Esophagus squamous epithelium (tissue), 4 donors: ENCODE measurements at regions not wholly inside any gene's neighbourhood (a gene's known extent, or its start where the extent isn't known, plus 50 kb on each side); places are given as distances from the start of the nearest gene placed in this dataset.

Source experiments
- POLR2A ChIP-seq, 4 donors: fragments of 450-650 bp; IDR thresholded peaks; one replicate each; pipeline ENCODE4 v1.6.1; 2017; ENCODE audit warnings: antibody characterized with exemption in 4 of 4, mild to moderate bottlenecking in 4 of 4, moderate library complexity in 3 of 4
- TF ChIP-seq, protein P1 (sequence below), 6 experiments: fragments of 450-650 bp in 4 of 6; fragments of 200-600 bp in 2 of 6; sonication (generic) in 2 of 6; IDR thresholded peaks; one replicate each; pipeline ENCODE4 v1.5.1; 2016 to 2019; ENCODE audit warnings: antibody characterized with exemption in 6 of 6, mild to moderate bottlenecking in 4 of 6, moderate library complexity in 4 of 6

DNA sequence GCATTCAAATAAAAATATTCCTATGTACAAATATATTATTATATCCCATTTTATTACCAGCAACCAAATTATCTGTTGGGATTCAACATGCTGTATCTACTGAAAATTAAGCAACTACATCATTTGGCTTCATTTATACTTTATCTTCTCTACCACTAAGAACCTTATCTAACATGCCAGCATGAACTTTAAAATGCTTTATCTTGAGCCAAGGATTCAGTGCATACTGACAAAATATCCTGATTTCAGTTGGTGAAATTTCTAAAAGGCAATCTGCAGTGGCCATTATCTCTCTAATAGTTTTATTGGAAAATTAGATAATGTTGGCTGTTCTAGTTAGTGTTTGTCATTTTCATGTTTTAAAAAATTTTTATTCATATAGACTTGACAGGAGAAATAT lies 1149.9 kb downstream of the KCNT2 start:
- TF ChIP-seq, protein P1, sequence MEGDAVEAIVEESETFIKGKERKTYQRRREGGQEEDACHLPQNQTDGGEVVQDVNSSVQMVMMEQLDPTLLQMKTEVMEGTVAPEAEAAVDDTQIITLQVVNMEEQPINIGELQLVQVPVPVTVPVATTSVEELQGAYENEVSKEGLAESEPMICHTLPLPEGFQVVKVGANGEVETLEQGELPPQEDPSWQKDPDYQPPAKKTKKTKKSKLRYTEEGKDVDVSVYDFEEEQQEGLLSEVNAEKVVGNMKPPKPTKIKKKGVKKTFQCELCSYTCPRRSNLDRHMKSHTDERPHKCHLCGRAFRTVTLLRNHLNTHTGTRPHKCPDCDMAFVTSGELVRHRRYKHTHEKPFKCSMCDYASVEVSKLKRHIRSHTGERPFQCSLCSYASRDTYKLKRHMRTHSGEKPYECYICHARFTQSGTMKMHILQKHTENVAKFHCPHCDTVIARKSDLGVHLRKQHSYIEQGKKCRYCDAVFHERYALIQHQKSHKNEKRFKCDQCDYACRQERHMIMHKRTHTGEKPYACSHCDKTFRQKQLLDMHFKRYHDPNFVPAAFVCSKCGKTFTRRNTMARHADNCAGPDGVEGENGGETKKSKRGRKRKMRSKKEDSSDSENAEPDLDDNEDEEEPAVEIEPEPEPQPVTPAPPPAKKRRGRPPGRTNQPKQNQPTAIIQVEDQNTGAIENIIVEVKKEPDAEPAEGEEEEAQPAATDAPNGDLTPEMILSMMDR (IDR thresholded peaks at IDR 0.05), result no peak
- TF ChIP-seq POLR2A (IDR thresholded peaks at IDR 0.05), result no peak
